SK-N-MC (cell line): ENCODE measurements at regions not wholly inside any gene's neighbourhood (a gene's known extent, or its start where the extent isn't known, plus 50 kb on each side); places are given as distances from the start of the nearest gene placed in this dataset.
A peak's percentile ranks its signal among the peaks of the same experiment; 100 is the strongest.

ENCODE experiments used
- DNase-seq: peaks from one replicate; pipeline ENCODE4 v3.0.0-alpha.2; 2011; ENCODE audit warnings: low read depth, low spot score
- H3K27ac ChIP-seq: fragments of 200-600 bp; sonication (generic); 2 replicates; pipeline ENCODE4 v1.5.1; 2016; ENCODE audit warnings: mixed run types
- H3K36me3 ChIP-seq: fragments of 200-600 bp; sonication (generic); 2 replicates; pipeline ENCODE4 v1.6.1; 2017; ENCODE audit warnings: antibody characterized with exemption, low read length, mixed read lengths; ENCODE audit not compliant: insufficient read depth
- H3K4me3 ChIP-seq: fragments of 200-600 bp; sonication (generic); 2 replicates; pipeline ENCODE4 v1.5.1; 2016
- H3K9ac ChIP-seq: fragments of 200-600 bp; sonication (generic); 2 replicates; pipeline ENCODE4 v1.8.0; 2017; ENCODE audit warnings: mixed run types, mixed read lengths; ENCODE audit not compliant: insufficient read length
- H3K9me3 ChIP-seq: fragments of 200-600 bp; sonication (generic); 2 replicates; pipeline ENCODE4 v1.6.1; 2017; ENCODE audit warnings: low read depth, mild to moderate bottlenecking, antibody characterized with exemption, low read length, moderate library complexity, mixed read lengths
- EZH2 ChIP-seq: fragments of 200-600 bp; sonication (generic); IDR thresholded peaks from one replicate; pipeline ENCODE4 v1.6.1; 2017; ENCODE audit warnings: antibody characterized with exemption
- FOXP2 ChIP-seq: optimal IDR thresholded peaks from 2 replicates; pipeline ENCODE3; 2011; ENCODE audit warnings: mild to moderate bottlenecking, moderate library complexity; ENCODE audit not compliant: insufficient read depth; ENCODE audit errors: extremely low read length, control extremely low read depth
- POLR2AphosphoS5 ChIP-seq: IDR thresholded peaks from 2 replicates; pipeline ENCODE4 v1.6.1; 2012; ENCODE audit warnings: mild to moderate bottlenecking, low read depth, low read length, borderline replicate concordance

DNA sequence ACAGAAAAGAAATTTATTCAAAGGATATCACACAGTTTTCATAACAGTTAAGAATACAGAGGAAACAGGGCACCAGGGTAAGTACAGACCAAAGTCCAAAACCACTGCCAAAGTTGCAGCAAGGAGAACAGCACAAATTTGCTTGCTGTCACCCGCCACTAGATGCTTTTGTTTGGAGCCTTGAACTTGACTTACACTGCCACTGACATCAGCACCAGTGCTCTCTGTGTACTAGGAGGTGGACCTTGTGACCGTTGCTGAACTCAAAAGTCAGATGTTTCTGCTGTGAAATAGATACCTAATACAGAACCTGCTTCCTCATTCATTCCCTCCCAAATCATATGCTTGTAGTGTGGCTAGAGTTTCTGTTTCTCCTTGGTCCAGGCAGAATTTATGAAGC is 578.3 kb upstream of the TMEFF2 start:
- TF ChIP-seq POLR2AphosphoS5: no peak
- no peak for TF ChIP-seq EZH2
- Histone ChIP-seq H3K27ac (no peak overlapping the region), H3K9me3 (no peaks in the 10 kb centered on the region), H3K36me3 (no peaks in the 10 kb centered on the region), H3K4me3 (no peak overlapping the region), H3K9ac (no peak overlapping the region)
- DNase-seq: no peak

GRCh38 chr2:192749611-192750200 is 555.0 kb upstream of the TMEFF2 start:
- H3K4me3 ChIP-seq: no peak overlapping the region
- DNase-seq: no peak
- no peaks in the 10 kb centered on the region for H3K9me3 ChIP-seq
- TF ChIP-seq EZH2: no peak
- TF ChIP-seq FOXP2: no peak
- TF ChIP-seq POLR2AphosphoS5: no peak; the same call in 1 of the 2 replicates
- H3K36me3 ChIP-seq: no peaks in the 10 kb centered on the region
- no peak overlapping the region for H3K9ac ChIP-seq
- peak overlapping the region; percentile 48 for H3K27ac ChIP-seq

GRCh38 chr2:192741889-192742288 is 547.2 kb upstream of the TMEFF2 start:
- Histone ChIP-seq H3K36me3 (no peaks in the 10 kb centered on the region), H3K9me3 (peaks cover 5% of the 10 kb centered on the region; the same call in 1 of the 2 replicates), H3K27ac (no peak overlapping the region), H3K4me3 (no peak overlapping the region), H3K9ac (no peak overlapping the region)
- no peak for DNase-seq
- TF ChIP-seq EZH2: no peak
- TF ChIP-seq FOXP2: no peak
- no peak for TF ChIP-seq POLR2AphosphoS5

DNA sequence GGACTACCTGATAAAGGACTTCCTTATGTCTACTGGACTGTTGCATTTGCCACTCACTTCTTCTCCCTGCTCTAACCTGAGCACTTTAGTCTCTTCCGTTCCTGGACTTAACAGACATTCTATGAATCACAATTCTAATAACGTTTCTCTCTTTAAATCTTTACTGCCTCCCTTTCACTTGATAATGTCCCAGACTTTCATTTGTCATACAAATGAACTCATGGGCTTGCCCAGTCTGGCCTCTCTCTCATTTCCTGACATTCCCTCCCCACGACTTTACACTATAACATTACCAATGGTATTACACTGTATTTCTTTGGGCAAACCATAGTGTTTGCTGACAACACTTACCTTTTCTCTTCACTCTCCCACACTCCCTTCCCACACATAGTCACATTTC is 540.7 kb upstream of the TMEFF2 start:
- H3K27ac ChIP-seq: no peak overlapping the region
- no peaks in the 10 kb centered on the region for H3K9me3 ChIP-seq
- TF ChIP-seq FOXP2 (no peak), POLR2AphosphoS5 (no peak), EZH2 (no peak)
- no peaks in the 10 kb centered on the region for H3K36me3 ChIP-seq
- DNase-seq: no peak
- H3K4me3 ChIP-seq: no peak overlapping the region
- H3K9ac ChIP-seq: no peak overlapping the region

DNA sequence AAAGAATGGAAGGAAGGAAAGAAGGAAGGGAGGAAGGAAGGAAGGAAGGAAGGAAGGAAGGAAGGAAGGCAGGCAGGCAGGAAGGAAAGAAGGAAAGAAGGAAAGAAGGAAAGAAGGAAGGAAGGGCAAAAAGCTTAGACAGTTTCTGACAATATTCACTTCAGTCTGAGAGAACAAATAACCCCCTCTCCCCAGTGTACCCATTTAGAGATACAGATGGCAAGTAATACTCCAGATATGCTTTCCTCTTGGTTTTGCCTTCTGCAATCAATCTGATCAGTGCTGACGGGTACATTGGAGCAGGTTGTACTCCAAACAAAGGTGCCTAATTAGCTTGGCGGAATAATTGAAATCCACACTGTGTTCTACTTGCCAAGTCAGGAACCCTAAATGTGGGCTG is 534.6 kb upstream of the TMEFF2 start:
- Histone ChIP-seq H3K27ac (peak overlapping the region; percentile 98), H3K36me3 (no peaks in the 10 kb centered on the region), H3K9ac (peak overlapping the region; percentile 4), H3K9me3 (no peaks in the 10 kb centered on the region), H3K4me3 (no peak overlapping the region)
- DNase-seq: peak; percentile 83
- no peak for TF ChIP-seq FOXP2
- peak; percentile 50; the same call in 1 of the 2 replicates for TF ChIP-seq POLR2AphosphoS5

DNA sequence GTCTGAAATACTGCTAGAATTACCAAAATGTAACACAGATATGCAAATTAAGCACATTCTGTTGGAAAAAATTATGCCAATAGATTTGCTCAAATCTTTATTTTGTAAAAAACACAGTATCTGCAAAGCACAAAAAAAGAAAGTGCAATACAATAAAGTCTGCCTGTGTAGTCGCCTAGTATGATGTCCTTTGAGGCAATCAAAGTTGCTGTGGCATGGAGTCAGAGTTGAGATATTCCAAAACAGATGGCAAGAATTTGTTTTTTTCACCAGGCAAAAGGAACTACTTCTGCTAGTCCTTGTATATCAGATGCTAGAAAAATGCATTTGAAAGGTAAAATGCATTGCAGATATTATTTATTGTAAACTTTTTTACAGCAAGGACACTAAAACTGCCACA is 531.3 kb upstream of the TMEFF2 start:
- Histone ChIP-seq H3K9ac (no peak overlapping the region), H3K36me3 (no peaks in the 10 kb centered on the region), H3K9me3 (no peaks in the 10 kb centered on the region), H3K27ac (no peak overlapping the region), H3K4me3 (no peak overlapping the region)
- DNase-seq: no peak
- TF ChIP-seq EZH2 (no peak), FOXP2 (no peak), POLR2AphosphoS5 (no peak)

GRCh38 chr2:192719629-192720028 is 524.9 kb upstream of the TMEFF2 start:
- TF ChIP-seq FOXP2 (no peak), EZH2 (no peak), POLR2AphosphoS5 (no peak)
- Histone ChIP-seq H3K27ac (no peak overlapping the region), H3K9me3 (no peaks in the 10 kb centered on the region), H3K4me3 (no peak overlapping the region), H3K36me3 (no peaks in the 10 kb centered on the region), H3K9ac (no peak overlapping the region)
- no peak for DNase-seq

DNA sequence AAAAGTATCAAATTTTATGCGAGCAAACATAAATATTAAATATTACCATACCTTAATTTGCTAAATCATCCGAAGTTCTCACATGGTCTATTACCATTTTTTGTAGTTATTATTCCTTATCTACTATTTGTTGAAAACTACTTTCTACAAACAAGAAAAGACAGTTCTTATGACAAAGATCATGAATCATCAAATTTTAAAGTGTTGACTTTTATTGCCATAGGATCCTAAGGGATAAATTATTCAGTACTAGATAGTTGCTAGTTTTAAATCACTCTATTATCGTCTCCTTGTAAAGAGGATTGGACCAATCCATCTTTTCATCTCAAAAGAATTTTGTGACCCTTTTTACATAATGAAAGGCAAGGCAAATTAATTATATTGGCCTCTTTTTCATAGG is 523.6 kb upstream of the TMEFF2 start:
- no peak overlapping the region for H3K4me3 ChIP-seq
- H3K36me3 ChIP-seq: no peaks in the 10 kb centered on the region
- no peak overlapping the region for H3K27ac ChIP-seq
- H3K9me3 ChIP-seq: no peaks in the 10 kb centered on the region
- no peak for TF ChIP-seq FOXP2
- TF ChIP-seq EZH2: no peak
- TF ChIP-seq POLR2AphosphoS5: no peak
- no peak for DNase-seq
- no peak overlapping the region for H3K9ac ChIP-seq

DNA sequence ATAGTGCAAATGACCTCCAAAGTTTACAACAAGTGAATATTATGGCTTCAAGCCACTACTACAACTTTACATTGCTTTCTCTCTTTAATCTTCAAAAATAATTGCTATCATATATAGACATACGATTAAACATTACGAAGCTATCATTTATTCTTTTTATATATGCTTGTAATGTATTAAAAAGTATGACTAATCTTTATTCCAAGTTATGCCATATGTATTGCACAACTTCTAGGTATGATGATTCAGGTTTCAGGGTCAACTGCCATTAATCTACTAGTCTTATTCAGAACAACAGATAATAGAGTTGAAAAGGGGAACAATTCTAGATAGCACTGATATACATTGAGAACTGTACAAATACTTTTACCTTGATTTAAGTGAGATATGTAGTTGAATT is 506.2 kb upstream of the TMEFF2 start:
- Histone ChIP-seq H3K4me3 (no peak overlapping the region), H3K27ac (no peak overlapping the region; the same call in 1 of the 2 replicates), H3K9ac (no peak overlapping the region), H3K9me3 (no peaks in the 10 kb centered on the region), H3K36me3 (no peaks in the 10 kb centered on the region)
- no peak for TF ChIP-seq POLR2AphosphoS5
- TF ChIP-seq FOXP2: no peak
- no peak for TF ChIP-seq EZH2
- DNase-seq: no peak

DNA sequence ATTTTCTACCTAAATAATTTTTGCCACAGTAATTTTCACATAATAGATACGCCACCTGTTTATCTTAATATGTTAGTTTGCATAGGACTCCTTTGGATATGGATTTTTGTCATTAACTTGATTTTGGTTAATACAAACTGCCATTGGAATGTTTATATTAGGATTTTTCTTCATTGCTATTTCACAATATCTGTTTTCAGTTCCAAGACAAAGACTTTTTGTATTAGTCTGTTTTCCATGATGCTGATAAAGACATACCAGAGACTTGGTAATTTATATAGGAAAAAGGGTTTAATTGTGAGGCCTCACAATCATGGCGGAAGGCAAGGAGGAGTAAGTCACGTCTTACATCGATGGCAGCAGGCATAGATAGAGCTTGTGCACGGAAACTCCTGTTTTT is 503.1 kb upstream of the TMEFF2 start:
- DNase-seq: no peak
- TF ChIP-seq FOXP2 (no peak), POLR2AphosphoS5 (no peak), EZH2 (no peak)

More for the DNA sequence above, 503.1 kb upstream of the TMEFF2 start:
- H3K27ac ChIP-seq: no peak overlapping the region
- no peaks in the 10 kb centered on the region for H3K36me3 ChIP-seq
- no peak overlapping the region for H3K9ac ChIP-seq
- H3K9me3 ChIP-seq: no peaks in the 10 kb centered on the region
- no peak overlapping the region for H3K4me3 ChIP-seq
